Gastrocnemius medialis (tissue), 4 donors: ENCODE measurements at regions not wholly inside any gene's neighbourhood (a gene's known extent, or its start where the extent isn't known, plus 50 kb on each side); places are given as distances from the start of the nearest gene placed in this dataset.

Source experiments
- ATAC-seq, 2 donors: fragments of 150-250 bp; one replicate each; pipeline ENCODE4 v1.9.1; 2016
- DNase-seq, 2 donors: peaks; one replicate each; pipeline ENCODE4 v3.0.0-alpha.2; 2019
- H3K27ac ChIP-seq, 4 donors: fragments of 200-600 bp; sonication (generic); 1 replicate in 1 of 4; 2 replicates in 3 of 4; pipeline ENCODE4 v1.5.1; 2016 to 2018; ENCODE audit warnings: mild to moderate bottlenecking in 2 of 4, moderate library complexity in 1 of 4
- H3K27me3 ChIP-seq, 3 donors: fragments of 200-600 bp; sonication (generic) in 2 of 3; 1 replicate in 1 of 3; 2 replicates in 2 of 3; pipeline versions ENCODE4 v1.5.1 to v1.6.0; 2016 to 2019; ENCODE audit warnings: mild to moderate bottlenecking in 1 of 3, moderate library complexity in 1 of 3
- H3K36me3 ChIP-seq, 2 donors: fragments of 200-600 bp; sonication (generic) in 1 of 2; one replicate each; pipeline ENCODE4 v1.5.1; 2017 to 2018
- H3K4me1 ChIP-seq, 2 donors: fragments of 200-600 bp; sonication (generic) in 1 of 2; one replicate each; pipeline ENCODE4 v1.5.1; 2016 to 2017; ENCODE audit warnings: mild to moderate bottlenecking in 2 of 2
- H3K4me3 ChIP-seq, 4 donors: fragments of 200-600 bp; sonication (generic) in 3 of 4; 1 replicate in 1 of 4; 2 replicates in 3 of 4; pipeline ENCODE4 v1.5.1; 2016 to 2019; ENCODE audit warnings: mild to moderate bottlenecking in 2 of 4
- H3K9me3 ChIP-seq, 3 donors: fragments of 200-600 bp; sonication (generic) in 2 of 3; 1 replicate in 1 of 3; 2 replicates in 2 of 3; pipeline ENCODE4 v1.5.1; 2016 to 2019
- POLR2A ChIP-seq, 2 donors: fragments of 450-650 bp; IDR thresholded peaks; one replicate each; pipeline ENCODE4 v1.6.1; 2017; ENCODE audit warnings: antibody characterized with exemption in 2 of 2, mild to moderate bottlenecking in 2 of 2, moderate library complexity in 2 of 2
- in situ Hi-C, 4 donors: fragments of 200-750 bp; cut with MboI; loops; one replicate each; pipeline versions ENCODE4 v1.15.0 to v1.8.0; 2017; ENCODE audit warnings: low sequenced_read_pairs in 4 of 4
- intact Hi-C: fragments of 100-400 bp; cut with DNase I; formaldehyde crosslinking; loops from one replicate; pipeline ENCODE4 v1.15.1; 2023; ENCODE audit warnings: low total_unique reads
- TF ChIP-seq, protein P1 (sequence below), 5 experiments: fragments of 450-650 bp in 3 of 5; fragments of 200-600 bp in 2 of 5; sonication (generic) in 2 of 5; IDR thresholded peaks in 4 of 5; conservative IDR thresholded peaks in 1 of 5; 1 replicate in 4 of 5; 2 replicates in 1 of 5; pipeline ENCODE4 v1.5.1; 2016 to 2019; ENCODE audit warnings: antibody characterized with exemption in 5 of 5, mild to moderate bottlenecking in 3 of 5, moderate library complexity in 3 of 5

GRCh38 chr2:156700681-156701080 is 264.5 kb downstream of the GPD2 start:
- no peak for ATAC-seq
- intact Hi-C loops: no loop called here

GRCh38 chr2:156702541-156702940 is 266.4 kb downstream of the GPD2 start:
- in situ Hi-C loops: no loop called here

More at GRCh38 chr2:156700681-156701080, 264.5 kb downstream of the GPD2 start:
- Histone ChIP-seq H3K27ac (no peak overlapping the region), H3K36me3 (no peaks in the 10 kb centered on the region), H3K4me3 (no peak overlapping the region), H3K27me3 (no peaks in the 10 kb centered on the region), H3K4me1 (peaks cover 0 to 10% of the 10 kb centered on the region in 2 donors), H3K9me3 (no peaks in the 10 kb centered on the region)
- in situ Hi-C loops: no loop called here
- DNase-seq: no peak
- TF ChIP-seq, protein P1, sequence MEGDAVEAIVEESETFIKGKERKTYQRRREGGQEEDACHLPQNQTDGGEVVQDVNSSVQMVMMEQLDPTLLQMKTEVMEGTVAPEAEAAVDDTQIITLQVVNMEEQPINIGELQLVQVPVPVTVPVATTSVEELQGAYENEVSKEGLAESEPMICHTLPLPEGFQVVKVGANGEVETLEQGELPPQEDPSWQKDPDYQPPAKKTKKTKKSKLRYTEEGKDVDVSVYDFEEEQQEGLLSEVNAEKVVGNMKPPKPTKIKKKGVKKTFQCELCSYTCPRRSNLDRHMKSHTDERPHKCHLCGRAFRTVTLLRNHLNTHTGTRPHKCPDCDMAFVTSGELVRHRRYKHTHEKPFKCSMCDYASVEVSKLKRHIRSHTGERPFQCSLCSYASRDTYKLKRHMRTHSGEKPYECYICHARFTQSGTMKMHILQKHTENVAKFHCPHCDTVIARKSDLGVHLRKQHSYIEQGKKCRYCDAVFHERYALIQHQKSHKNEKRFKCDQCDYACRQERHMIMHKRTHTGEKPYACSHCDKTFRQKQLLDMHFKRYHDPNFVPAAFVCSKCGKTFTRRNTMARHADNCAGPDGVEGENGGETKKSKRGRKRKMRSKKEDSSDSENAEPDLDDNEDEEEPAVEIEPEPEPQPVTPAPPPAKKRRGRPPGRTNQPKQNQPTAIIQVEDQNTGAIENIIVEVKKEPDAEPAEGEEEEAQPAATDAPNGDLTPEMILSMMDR (IDR thresholded peaks at IDR 0.05 in 4 of 5, conservative IDR thresholded peaks at IDR 0.05 in 1 of 5): no peak
- no peak for TF ChIP-seq POLR2A (IDR thresholded peaks at IDR 0.05)

GRCh38 chr2:156703642-156704041 is 267.5 kb downstream of the GPD2 start:
- DNase-seq (no peak), ATAC-seq (no peak)
- no peak overlapping the region for H3K27ac ChIP-seq
- no peak overlapping the region for H3K4me3 ChIP-seq
- no peaks in the 10 kb centered on the region for H3K27me3 ChIP-seq
- H3K4me1 ChIP-seq: peaks cover 0 to 10% of the 10 kb centered on the region in 2 donors
- TF ChIP-seq, protein P1 (IDR thresholded peaks at IDR 0.05 in 4 of 5, conservative IDR thresholded peaks at IDR 0.05 in 1 of 5): no peak
- no peak for TF ChIP-seq POLR2A (IDR thresholded peaks at IDR 0.05)
- no peaks in the 10 kb centered on the region for H3K9me3 ChIP-seq
- in situ Hi-C loops: no loop called here
- intact Hi-C loops: no loop called here
- no peaks in the 10 kb centered on the region for H3K36me3 ChIP-seq

More at GRCh38 chr2:156702541-156702940, 266.4 kb downstream of the GPD2 start:
- Histone ChIP-seq H3K4me1 (peaks cover 0 to 10% of the 10 kb centered on the region in 2 donors), H3K4me3 (no peak overlapping the region), H3K27me3 (no peaks in the 10 kb centered on the region), H3K9me3 (no peaks in the 10 kb centered on the region), H3K27ac (no peak overlapping the region), H3K36me3 (no peaks in the 10 kb centered on the region)
- TF ChIP-seq, protein P1 (IDR thresholded peaks at IDR 0.05 in 4 of 5, conservative IDR thresholded peaks at IDR 0.05 in 1 of 5): no peak
- TF ChIP-seq POLR2A (IDR thresholded peaks at IDR 0.05): no peak
- intact Hi-C loops: no loop called here
- ATAC-seq (no peak), DNase-seq (no peak)

DNA sequence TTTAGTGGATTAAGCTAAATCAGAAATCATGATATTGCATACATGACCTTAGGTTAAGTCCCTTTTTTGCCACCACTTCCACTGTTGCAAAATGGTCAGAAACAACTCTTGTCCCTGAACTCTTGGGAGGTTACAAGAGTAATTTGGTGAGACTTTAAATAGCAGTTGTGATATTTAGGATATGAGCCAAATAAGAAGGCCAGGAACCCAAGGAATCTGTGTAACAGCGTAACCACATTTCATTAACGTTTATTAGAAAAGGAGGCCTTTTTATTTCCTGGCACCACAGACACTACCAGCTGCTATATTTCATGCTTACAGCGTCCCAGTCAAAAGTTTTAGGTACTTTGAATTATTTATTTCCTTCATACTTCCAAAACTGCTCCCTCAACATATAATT is 268.0 kb downstream of the GPD2 start:
- intact Hi-C loops: no loop called here
- peak overlapping the region in 1 of 4 donors; percentile 19 for H3K27ac ChIP-seq

More for the DNA sequence above, 268.0 kb downstream of the GPD2 start:
- in situ Hi-C loops: no loop called here
- TF ChIP-seq, protein P1 (IDR thresholded peaks at IDR 0.05 in 4 of 5, conservative IDR thresholded peaks at IDR 0.05 in 1 of 5): no peak
- no peak for TF ChIP-seq POLR2A (IDR thresholded peaks at IDR 0.05)
- DNase-seq (no peak), ATAC-seq (peak; percentile 19 to 21)
- no peaks in the 10 kb centered on the region for H3K9me3 ChIP-seq
- no peaks in the 10 kb centered on the region for H3K27me3 ChIP-seq
- peaks cover 0 to 10% of the 10 kb centered on the region in 2 donors for H3K4me1 ChIP-seq
- no peak overlapping the region for H3K4me3 ChIP-seq
- H3K36me3 ChIP-seq: no peaks in the 10 kb centered on the region
